GM08714 (cell line): ENCODE measurements at regions not wholly inside any gene's neighbourhood (a gene's known extent, or its start where the extent isn't known, plus 50 kb on each side); places are given as distances from the start of the nearest gene placed in this dataset.

Experiments used
- H3K4me3 ChIP-seq: fragments of 200-500 bp; sonication (Bioruptor generic); 2 replicates; pipeline ENCODE4 v1.5.1; 2014; ENCODE audit warnings: mild to moderate bottlenecking, low read length, inconsistent platforms
- ZNF274 ChIP-seq: IDR thresholded peaks from 2 replicates; pipeline ENCODE4 v1.6.1; 2012; ENCODE audit warnings: mild to moderate bottlenecking, low read depth, low read length

DNA sequence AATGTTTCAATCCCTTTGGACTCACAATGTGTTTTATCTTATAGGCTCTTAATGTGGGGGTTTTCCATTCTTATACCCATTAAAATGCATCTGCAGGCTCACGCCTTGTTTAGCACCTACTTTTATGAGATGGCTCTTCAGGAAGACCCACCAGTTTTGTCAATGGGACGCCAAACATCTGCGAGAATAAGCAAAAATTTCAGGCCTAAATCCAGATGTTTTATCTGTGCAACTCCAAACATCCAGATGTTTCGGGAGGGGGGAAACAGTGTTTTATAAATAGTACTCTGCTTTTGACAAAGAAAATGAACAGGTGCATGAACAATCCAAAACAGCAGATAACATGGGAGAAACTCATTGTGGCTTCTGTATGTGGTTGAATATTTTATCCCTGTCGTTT lies 342.8 kb downstream of the DHX15 start:
- TF ChIP-seq ZNF274, result no peak
- no peak overlapping the region for H3K4me3 ChIP-seq

DNA sequence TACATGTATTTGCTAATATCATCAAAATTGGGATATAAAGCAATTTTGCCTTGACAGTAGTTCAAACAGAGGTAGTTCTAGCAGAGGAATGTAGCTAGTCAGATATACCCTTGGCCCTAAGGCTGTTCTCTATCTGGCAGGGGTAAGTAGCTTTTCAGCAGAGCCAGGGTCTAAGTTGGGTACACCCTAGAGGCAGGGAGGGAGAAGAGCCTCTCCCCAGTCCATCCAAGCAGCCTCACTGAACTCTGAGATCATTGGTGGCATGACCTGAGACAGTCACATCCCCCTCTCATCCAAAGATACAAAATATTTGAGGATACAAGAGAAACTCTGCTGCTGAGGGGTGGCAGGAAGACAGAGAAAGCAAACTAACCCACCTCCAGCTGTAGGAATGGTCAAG lies 343.7 kb downstream of the DHX15 start:
- TF ChIP-seq ZNF274, result no peak
- no peak overlapping the region for H3K4me3 ChIP-seq

DNA sequence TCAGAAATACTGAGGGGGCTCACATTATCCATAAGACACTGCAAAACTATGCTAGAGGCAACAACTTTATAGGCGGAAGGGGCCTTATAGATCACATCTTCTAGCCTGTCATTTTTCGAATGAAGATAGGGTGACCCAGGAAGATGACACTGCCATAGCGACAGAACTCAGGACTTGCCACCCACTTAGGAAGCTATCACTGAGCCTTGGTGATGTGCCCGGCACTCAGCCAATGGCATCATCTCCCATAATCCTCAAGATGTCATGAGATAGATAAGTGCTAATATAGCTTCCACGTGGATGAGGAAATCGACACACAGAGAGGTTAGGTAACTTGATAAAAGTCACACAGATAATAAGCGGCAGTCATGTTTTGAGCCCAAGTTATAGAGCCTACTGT lies 346.6 kb downstream of the DHX15 start:
- no peak for TF ChIP-seq ZNF274
- H3K4me3 ChIP-seq, result no peak overlapping the region

DNA sequence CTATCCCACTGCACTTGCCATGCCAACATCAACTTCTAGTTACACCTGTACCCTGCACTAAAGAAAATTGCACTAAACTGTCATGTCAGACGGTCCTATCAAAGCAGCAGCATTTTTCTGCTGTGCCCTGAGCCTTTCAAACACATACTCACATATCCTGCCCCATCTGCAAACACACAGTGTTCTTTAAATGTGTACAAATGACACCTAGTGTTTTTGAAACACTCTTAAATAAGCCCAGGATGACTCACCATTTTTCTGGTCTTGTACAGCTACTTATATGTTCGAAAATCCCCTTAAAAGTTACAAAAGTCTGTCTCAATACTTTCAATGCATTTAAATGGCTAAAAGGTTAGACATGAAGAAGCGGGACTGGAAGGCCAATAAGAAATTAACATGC lies 346.7 kb upstream of the PPARGC1A start:
- H3K4me3 ChIP-seq, result no peak overlapping the region
- TF ChIP-seq ZNF274, result no peak

DNA sequence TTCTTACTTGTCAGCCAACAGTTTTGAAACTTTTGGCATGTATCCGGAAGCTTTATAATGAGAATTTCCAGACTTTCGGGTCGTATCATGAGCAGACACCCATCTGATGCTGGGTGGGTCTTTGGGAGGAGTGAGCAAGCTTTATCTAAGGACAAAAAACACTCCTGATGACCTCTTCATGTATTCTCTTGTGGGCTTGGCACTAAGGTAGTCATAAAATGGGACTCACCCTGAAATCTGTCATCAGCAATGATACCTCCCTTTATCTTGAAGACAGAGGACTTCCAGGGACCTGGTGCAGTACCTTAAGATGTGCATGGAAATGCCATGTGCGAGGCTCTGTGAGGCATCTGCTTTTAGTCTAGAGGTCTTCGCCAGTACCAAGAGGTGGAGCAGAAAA lies 346.3 kb upstream of the PPARGC1A start:
- H3K4me3 ChIP-seq, result no peak overlapping the region
- TF ChIP-seq ZNF274, result no peak

DNA sequence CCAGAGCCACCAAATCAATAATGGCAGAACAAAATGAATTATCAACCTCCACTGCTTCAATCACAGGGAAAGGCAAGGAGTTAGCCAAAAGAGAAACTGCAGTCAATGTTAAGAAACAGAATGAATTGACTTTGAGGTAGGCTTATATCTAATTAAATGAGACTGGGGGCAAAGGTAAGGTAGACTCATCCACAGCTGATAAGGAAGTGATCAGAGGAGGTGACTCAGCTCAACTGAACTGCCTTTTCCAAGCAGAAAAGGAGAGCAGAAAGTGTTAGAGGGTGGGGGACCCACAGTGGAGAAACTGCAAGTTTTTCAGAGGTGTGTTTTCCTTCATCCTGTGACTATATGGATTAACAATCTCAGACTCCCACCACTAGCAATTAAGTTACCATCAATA lies 345.8 kb upstream of the PPARGC1A start:
- no peak overlapping the region for H3K4me3 ChIP-seq
- no peak for TF ChIP-seq ZNF274

DNA sequence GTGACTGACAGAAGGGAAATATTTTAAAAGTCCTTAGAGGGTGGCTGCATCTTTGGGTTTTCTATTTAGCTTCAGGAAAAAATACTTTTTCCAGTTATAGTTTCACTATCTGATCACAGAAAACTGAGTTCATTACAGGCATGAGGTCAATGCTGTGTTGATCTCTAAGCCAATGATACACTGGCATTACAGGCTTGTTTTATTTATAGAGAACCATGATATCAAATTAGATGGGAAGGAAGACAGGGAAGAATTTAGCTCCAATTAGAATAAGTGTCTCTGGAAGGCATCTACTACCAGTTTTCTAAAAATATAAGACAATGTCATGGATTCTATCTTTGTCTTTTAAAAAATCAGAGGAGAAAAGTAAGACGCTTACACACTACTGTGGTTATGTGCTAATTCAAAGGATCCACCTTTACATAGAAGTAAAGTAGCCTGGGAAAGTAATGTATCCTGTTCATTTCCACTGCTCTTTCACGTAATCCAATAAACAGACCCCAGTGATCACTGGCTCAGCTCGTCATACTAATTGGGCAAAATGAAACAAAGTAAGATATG lies 344.5 kb upstream of the PPARGC1A start:
- no peak for TF ChIP-seq ZNF274
- H3K4me3 ChIP-seq, result no peak overlapping the region

DNA sequence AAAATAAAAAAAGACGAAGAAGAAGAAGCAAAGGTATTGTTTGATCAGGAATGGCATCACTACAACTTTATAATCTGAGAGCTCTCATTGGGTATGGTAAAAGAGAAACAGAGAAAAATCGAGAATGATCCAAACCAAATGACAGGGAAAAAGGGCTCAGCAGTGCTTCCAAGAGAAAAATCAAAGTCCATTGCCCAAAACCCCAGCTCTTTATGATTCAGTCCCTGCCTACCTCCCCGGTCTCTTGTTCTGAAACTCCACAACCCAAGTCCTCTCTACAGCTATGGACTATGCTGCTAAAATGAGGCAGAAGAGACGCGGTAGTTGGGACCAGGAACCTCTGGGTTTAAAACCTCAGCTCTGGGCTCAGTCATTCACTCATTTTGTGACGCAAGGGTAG lies 341.1 kb upstream of the PPARGC1A start:
- no peak overlapping the region for H3K4me3 ChIP-seq
- TF ChIP-seq ZNF274, result no peak

DNA sequence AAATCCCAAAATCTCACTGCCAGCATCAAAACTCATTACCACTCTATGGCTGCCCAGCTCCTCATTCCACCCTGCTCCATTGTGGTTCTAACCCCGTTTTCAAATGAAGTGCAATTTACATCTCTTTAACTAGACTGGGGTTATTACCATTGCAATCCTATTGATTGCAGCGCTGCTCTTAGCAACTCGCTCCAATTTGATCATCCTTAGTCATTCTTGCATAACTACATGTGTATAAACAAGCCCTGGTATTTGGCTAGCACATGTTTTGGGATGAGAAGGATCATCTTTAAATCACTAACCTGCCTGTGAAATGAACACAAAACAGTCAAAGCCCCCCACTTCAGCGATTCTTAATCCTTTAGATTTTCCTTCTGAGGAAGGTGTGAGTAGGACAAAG lies 340.1 kb upstream of the PPARGC1A start:
- no peak overlapping the region for H3K4me3 ChIP-seq
- TF ChIP-seq ZNF274, result no peak

DNA sequence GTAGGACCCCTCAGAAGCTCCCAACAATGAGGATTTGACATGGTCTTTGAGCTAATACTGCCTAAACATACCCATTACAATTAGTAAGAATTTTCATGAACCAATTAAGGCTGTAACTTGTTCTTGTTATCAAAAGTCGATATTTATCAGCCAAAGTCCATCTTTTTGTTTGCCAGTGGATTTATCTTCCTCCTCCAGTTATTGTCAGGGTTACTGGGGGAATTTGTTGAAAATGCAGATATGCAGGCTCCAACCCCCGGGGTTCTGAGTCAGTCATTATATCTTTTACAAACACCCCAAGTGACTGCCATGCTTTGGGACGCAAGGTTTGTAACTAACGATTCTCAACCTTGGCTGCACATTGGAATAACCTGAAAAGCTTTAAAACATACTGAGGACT lies 338.8 kb upstream of the PPARGC1A start:
- H3K4me3 ChIP-seq, result no peak overlapping the region
- no peak for TF ChIP-seq ZNF274

DNA sequence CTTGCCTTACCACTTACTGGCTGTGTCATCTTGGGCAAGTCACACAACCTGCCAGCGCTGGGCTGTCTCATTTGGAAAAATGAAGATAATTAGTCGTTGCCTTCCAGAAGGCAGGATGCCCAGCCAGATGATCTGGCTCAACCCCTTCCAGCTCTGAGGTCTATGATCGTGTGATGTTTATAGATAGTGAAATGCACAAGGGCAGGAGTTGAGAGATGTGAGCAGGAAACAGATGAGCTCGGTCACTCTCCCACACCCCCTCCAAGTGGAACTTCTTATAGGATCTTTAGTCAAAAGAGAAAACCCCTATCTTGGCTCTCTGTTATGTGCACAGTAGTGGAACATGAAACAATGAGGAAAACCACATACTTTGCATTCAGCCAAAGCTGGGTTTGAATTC lies 336.8 kb upstream of the PPARGC1A start:
- TF ChIP-seq ZNF274, result no peak
- H3K4me3 ChIP-seq, result no peak overlapping the region

DNA sequence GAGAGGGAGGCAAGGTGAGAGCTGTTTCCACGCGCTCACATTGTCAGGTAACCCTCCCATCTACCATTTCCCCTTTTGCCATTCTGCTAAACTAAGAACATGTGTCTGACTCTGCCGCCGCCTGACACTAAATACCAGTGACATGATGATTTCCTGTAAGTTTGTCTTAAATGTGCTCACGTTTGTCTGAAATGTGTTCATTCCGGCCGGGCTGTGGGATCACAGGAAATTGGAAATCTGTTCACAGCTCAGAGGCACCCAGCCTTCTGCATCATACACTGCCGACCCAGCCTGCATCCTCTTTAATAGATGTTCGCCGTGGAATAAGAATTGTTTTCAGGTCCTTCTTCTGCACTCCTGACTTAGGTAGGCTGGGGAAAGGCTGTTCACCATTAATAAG lies 336.2 kb upstream of the PPARGC1A start:
- no peak overlapping the region for H3K4me3 ChIP-seq
- TF ChIP-seq ZNF274, result no peak

DNA sequence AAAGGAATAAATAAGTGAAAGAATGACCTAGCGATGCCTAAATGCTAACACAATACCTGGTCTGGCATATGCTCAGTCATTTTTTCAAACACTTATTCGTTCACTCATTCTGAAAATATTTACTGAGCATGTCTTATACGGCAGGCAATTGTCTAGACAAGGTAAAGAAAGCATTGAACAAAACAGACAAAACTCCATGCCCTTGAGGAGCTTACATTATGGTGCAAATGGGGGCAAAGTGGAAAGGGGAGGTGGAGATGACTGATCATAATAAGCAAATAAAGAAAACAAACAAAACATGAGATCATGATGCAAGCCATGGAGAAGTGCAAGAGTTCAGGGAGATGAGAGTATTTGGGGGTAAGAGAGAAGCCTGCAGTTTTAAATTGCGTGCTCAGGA lies 334.6 kb upstream of the PPARGC1A start:
- H3K4me3 ChIP-seq, result no peak overlapping the region
- no peak for TF ChIP-seq ZNF274

DNA sequence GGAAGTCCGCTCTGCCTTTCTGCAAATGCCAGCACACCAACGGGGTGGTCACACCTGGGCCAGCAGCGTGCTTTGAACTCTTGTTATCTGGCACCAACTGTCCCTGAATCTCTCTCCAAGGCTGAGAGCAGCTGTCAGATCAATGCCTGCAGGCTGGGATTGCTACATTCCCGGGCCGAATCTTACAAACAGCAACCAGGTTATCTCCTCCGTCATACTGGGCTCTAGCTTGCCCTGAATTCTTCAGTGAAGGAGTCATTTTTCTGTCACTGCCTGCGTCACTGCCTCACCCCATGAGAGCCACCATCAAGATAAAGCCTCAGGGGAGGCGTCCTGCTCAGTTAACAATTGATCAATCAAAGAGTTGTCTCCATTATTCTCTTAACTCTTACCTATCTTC lies 329.4 kb upstream of the PPARGC1A start:
- TF ChIP-seq ZNF274, result no peak
- H3K4me3 ChIP-seq, result no peak overlapping the region

DNA sequence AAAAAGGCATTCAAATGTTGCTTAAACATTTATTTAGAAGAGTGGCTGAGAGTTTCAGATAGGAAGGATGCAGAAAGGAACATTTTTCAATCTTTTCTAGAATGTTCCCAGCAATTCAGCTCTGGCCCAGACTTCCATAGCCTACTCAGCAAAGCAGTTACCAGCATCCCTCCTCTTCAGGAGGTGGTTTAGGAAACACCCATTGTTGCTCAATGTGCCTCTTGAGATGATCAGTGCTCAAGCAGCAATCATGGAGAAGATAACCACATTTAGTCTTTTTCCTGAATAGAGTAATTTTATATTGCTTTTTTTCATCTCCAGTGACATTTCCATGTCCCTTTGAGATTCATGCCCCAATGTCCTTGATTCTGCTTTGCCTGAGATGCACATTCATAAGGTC lies 328.7 kb upstream of the PPARGC1A start:
- no peak overlapping the region for H3K4me3 ChIP-seq
- TF ChIP-seq ZNF274, result no peak

DNA sequence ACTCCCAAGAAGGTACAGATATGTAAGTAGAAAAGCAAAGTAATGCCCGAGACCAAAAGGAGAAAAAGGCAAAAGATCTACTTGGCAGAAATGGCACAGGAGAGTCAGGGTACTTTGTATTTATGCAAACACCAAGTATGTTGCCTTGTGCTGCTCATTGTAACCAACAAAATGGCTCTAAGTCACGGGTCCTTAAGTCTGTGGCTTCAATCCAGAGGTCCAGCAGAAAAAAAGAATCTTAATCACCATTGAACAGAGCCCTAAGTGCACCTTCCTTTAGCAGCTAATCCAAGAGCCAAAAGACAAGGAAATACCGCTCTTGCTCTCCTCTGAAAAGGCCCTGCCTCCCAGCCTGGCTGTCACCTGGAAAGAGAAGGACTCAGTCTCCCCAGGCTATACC lies 324.9 kb upstream of the PPARGC1A start:
- no peak for TF ChIP-seq ZNF274
- no peak overlapping the region for H3K4me3 ChIP-seq

DNA sequence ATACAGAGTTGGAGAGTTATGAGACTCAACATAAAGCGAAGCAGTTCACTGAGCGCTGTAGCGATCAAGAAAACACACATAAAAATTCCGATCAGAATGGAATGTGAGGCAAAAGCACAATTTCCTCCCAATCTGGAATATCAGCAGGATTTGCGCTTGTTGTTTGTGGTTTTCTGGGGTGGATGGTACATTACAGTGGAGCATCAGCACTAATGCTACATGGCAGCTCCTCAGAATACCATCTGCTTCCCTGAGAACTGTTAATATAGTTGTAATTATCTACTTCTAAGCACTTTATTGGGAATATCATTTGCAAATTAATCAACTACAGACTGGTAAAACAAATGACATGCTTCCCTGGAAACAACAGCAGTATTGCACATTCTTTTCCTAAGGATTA lies 324.1 kb upstream of the PPARGC1A start:
- TF ChIP-seq ZNF274, result no peak
- no peak overlapping the region for H3K4me3 ChIP-seq

DNA sequence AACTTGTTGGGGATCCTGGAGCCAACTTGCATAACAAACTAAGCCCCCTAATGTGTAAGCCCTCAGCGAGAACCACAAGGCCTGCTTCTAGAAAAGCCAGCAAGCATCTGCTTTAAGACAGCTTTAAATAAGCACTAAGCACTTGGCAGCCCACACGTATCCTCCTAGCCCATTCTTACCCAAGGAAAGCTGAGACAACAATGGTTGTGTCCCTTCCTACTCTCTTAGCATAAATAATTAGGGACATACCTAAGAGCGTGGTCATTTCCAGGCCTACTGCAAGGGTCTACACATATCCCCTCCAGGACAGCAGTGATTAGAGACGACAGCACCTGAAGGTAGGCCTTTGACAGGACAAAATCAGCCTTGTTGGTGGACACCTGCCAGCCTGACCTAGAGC lies 322.8 kb upstream of the PPARGC1A start:
- no peak overlapping the region for H3K4me3 ChIP-seq
- no peak for TF ChIP-seq ZNF274
